NB4 (cell line): ENCODE measurements at regions not wholly inside any gene's neighbourhood (a gene's known extent, or its start where the extent isn't known, plus 50 kb on each side); places are given as distances from the start of the nearest gene placed in this dataset.
"Not testable (repeated sequence)": the region's sequence is repeated elsewhere in the genome, so short reads cannot be mapped to it uniquely, and the experiment has no call there.

Experiments
- DNase-seq: peaks from one replicate; pipeline ENCODE4 v3.0.0; 2010; ENCODE audit warnings: low read depth
- H3K4me3 ChIP-seq: one replicate; pipeline ENCODE4 v1.5.1; 2011; ENCODE audit warnings: mild to moderate bottlenecking, low read depth, low read length, moderate library complexity
- MAX ChIP-seq: IDR thresholded peaks from 2 replicates; pipeline ENCODE4 v1.6.1; 2011; ENCODE audit warnings: low read depth, low read length
- MYC ChIP-seq: IDR thresholded peaks from 2 replicates; pipeline ENCODE4 v1.6.1; 2011; ENCODE audit warnings: low read depth, low read length
- POLR2A ChIP-seq: IDR thresholded peaks from 2 replicates; pipeline ENCODE4 v1.6.1; 2011; ENCODE audit warnings: mild to moderate bottlenecking; ENCODE audit not compliant: insufficient read length; ENCODE audit errors: extremely low read depth
- TF ChIP-seq, protein P1 (sequence below): IDR thresholded peaks from one replicate; pipeline ENCODE4 v1.5.1; 2012; ENCODE audit warnings: low read depth, low read length

DNA sequence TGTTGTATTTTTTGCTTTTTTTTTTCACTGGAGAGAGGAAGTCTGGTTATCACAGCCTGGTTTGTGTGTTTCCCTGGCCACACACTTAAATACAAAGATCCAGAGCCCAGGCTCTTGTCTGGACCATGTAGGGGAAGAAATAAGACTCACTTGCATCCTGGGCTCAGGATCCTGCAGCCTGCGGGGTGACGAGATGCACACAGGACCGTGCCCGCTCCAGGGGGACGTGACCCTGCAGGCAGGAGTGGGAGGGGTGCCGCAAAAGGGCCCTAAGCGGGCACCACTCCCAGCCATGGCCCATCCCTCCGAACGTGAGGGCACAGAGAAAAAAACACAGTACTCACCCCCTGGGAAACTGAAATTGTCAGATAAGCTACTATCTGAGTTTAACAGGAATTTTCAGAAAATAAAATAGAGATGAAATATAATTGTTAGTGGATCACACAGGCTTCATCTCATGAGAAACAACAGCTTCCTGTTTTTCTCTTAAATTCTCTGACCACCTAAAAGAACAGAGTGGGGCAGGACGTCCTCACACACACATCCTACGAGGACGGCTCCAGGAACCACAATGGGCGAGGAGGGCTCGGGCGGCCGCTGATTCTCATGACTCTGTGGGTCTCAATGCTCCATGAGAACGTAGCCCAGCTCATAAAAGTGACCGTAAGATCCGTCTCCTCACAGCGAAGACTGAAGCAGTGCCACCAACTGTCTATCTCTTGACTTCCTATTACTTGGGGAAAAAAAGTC, 142.6 kb upstream of the ALKAL2 start:
- TF ChIP-seq MAX (no peak), MYC (no peak), POLR2A (no peak)
- TF ChIP-seq, protein P1, sequence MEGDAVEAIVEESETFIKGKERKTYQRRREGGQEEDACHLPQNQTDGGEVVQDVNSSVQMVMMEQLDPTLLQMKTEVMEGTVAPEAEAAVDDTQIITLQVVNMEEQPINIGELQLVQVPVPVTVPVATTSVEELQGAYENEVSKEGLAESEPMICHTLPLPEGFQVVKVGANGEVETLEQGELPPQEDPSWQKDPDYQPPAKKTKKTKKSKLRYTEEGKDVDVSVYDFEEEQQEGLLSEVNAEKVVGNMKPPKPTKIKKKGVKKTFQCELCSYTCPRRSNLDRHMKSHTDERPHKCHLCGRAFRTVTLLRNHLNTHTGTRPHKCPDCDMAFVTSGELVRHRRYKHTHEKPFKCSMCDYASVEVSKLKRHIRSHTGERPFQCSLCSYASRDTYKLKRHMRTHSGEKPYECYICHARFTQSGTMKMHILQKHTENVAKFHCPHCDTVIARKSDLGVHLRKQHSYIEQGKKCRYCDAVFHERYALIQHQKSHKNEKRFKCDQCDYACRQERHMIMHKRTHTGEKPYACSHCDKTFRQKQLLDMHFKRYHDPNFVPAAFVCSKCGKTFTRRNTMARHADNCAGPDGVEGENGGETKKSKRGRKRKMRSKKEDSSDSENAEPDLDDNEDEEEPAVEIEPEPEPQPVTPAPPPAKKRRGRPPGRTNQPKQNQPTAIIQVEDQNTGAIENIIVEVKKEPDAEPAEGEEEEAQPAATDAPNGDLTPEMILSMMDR: no peak
- H3K4me3 ChIP-seq: no peak overlapping the region
- DNase-seq: no peak

- no peak overlapping the region for H3K4me3 ChIP-seq
- no peak for DNase-seq
- TF ChIP-seq, protein P1: no peak
Measured at GRCh38 chr2:429575-430254, 141.8 kb upstream of the ALKAL2 start.

DNA sequence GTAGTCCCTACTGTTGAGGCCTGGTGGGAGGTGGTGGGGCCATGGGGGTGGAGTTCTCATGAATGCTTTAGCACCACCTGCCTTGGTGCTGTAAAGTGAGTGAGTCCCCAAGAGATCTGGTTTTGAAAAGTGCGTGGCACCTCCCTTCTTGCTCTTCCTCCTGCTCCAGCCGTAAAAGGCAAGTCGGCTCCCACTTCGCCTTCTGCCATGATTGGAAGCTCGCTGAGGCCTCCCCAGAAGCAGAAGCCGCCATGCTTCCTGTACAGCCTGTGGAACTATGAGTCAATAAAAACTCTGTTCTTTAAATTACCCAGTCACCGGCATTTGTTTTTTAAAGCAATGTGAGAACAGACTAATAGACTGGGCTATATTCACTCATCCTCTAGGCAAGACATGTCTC, 141.3 kb upstream of the ALKAL2 start:
- no peak for DNase-seq
- no peak overlapping the region for H3K4me3 ChIP-seq
- TF ChIP-seq MAX (no peak), POLR2A (no peak), MYC (no peak)
- TF ChIP-seq, protein P1: no peak

DNA sequence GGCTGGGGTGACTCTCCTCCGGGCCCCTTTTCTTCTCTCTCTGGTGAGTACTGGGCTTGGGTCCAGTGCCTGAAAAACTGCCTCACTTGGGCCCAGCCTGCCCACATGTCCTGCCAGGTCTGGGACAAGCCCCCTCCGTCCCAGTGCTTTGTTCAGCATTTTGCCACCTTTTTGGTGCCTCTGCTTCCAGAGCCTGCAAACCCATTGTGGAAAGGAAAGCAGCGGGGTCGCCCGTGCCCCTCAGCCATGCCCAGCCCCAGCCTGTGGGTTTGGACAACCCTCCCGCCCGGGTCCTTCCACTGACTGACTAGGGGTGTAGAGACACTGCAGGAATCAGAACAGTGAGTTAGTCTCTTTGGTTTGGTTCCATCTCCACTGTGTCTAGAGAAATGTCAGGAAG, 140.7 kb upstream of the ALKAL2 start:
- TF ChIP-seq, protein P1: no peak
- TF ChIP-seq MYC (no peak), MAX (no peak), POLR2A (no peak)
- H3K4me3 ChIP-seq: no peak overlapping the region
- DNase-seq: no peak

DNA sequence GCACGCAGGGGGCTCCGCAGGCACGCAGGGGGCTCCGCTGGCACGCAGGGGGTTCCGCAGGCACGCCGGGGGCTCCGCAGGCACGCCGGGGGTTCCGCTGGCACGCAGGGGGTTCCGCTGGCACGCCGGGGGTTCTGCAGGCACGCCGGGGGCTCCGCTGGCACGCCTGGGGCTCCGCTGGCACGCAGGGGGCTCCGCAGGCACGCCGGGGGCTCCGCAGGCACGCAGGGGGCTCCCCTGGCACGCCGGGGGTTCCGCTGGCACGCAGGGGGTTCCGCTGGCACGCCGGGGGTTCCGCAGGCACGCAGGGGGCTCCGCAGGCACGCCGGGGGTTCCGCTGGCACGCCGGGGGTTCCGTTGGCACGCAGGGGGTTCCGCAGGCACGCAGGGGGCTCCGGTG, 138.8 kb upstream of the ALKAL2 start:
- DNase-seq, H3K4me3 ChIP-seq: not testable (repeated sequence)

- TF ChIP-seq POLR2A (no peak), MAX (no peak), MYC (no peak)
- TF ChIP-seq, protein P1: no peak
- no peak for DNase-seq
- no peak overlapping the region for H3K4me3 ChIP-seq
Measured at GRCh38 chr2:425947-426346, 138.1 kb upstream of the ALKAL2 start.
